Vagina (tissue), 2 donors: ENCODE measurements at regions not wholly inside any gene's neighbourhood (a gene's known extent, or its start where the extent isn't known, plus 50 kb on each side); places are given as distances from the start of the nearest gene placed in this dataset.

Experiments used
- DNase-seq, 2 donors: peaks; one replicate each; pipeline ENCODE4 v3.0.0-alpha.2; 2017; ENCODE audit errors: extremely low spot score in 2 of 2
- H3K27ac ChIP-seq: fragments of 200-600 bp; sonication (generic); one replicate; pipeline ENCODE4 v1.5.1; 2019
- H3K27me3 ChIP-seq: fragments of 200-600 bp; sonication (generic); one replicate; pipeline ENCODE4 v1.5.1; 2019
- H3K36me3 ChIP-seq, 2 donors: fragments of 200-600 bp; sonication (generic); one replicate each; pipeline ENCODE4 v1.5.1; 2017 to 2019
- H3K4me1 ChIP-seq: fragments of 200-600 bp; sonication (generic); one replicate; pipeline ENCODE4 v1.5.1; 2019
- H3K4me3 ChIP-seq, 2 donors: fragments of 200-600 bp; sonication (generic); 1 replicate in 1 of 2; 2 replicates in 1 of 2; pipeline ENCODE4 v1.5.1; 2016 to 2019
- H3K9me3 ChIP-seq: fragments of 200-600 bp; sonication (generic); one replicate; pipeline ENCODE4 v1.5.1; 2019
- POLR2A ChIP-seq, 2 donors: fragments of 450-650 bp; IDR thresholded peaks; one replicate each; pipeline ENCODE4 v1.6.1; 2017; ENCODE audit warnings: antibody characterized with exemption in 2 of 2, mild to moderate bottlenecking in 2 of 2, moderate library complexity in 2 of 2
- POLR2AphosphoS5 ChIP-seq, 2 donors: sonication (generic); formaldehyde crosslinking; IDR thresholded peaks; one replicate each; pipeline ENCODE4 v1.9.0; 2017; ENCODE audit warnings: antibody characterized with exemption in 2 of 2, mild to moderate bottlenecking in 2 of 2, low read depth in 1 of 2; ENCODE audit not compliant: insufficient read depth in 1 of 2
- intact Hi-C: fragments of 100-400 bp; cut with DNase I; formaldehyde crosslinking; loops from one replicate; pipeline ENCODE4 v1.15.1; 2023
- TF ChIP-seq, protein P1 (sequence below), 3 experiments: fragments of 450-650 bp in 2 of 3; fragments of 200-600 bp in 1 of 3; sonication (generic) in 1 of 3; IDR thresholded peaks; one replicate each; pipeline ENCODE4 v1.5.1; 2017 to 2019; ENCODE audit warnings: antibody characterized with exemption in 3 of 3, mild to moderate bottlenecking in 2 of 3, moderate library complexity in 2 of 3

DNA sequence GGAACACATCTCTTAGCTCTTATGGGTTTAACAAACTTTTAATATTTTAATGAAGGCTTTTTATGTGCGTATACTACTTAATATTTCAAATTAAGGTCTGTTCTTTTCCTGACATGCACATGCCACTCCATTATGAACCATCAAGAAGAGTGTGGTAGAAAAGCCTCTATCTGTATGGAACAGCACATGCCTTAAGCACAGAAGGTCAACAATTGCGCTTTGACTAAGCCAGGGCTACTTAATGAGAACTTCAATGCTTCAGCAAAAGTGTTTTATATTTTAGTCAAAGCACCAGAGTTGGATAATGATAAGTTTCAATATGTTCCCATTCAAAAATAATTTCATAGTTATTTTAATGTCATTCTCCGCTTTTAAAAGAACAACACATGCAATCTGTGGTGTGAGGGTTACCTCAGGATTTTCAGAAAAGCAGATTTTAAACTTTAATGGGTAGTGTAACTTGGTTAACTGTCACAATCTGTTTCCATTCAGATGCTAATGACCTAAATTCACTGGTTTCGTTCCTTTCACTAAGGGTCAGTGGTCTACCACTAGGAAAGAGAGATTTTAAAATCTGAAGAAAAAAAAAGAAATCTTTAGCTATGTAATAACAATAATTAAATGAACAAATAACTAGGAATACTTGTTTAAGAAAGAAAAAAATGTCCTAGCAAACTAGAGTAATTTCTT, 193.4 kb upstream of the NOVA1 start:
- Histone ChIP-seq H3K27me3 (no peaks in the 10 kb centered on the region), H3K27ac (no peak overlapping the region), H3K9me3 (no peaks in the 10 kb centered on the region), H3K4me3 (no peak overlapping the region), H3K4me1 (no peaks in the 10 kb centered on the region), H3K36me3 (no peaks in the 10 kb centered on the region)
- intact Hi-C loops, result no loop called here
- no peak for DNase-seq
- TF ChIP-seq, protein P1, sequence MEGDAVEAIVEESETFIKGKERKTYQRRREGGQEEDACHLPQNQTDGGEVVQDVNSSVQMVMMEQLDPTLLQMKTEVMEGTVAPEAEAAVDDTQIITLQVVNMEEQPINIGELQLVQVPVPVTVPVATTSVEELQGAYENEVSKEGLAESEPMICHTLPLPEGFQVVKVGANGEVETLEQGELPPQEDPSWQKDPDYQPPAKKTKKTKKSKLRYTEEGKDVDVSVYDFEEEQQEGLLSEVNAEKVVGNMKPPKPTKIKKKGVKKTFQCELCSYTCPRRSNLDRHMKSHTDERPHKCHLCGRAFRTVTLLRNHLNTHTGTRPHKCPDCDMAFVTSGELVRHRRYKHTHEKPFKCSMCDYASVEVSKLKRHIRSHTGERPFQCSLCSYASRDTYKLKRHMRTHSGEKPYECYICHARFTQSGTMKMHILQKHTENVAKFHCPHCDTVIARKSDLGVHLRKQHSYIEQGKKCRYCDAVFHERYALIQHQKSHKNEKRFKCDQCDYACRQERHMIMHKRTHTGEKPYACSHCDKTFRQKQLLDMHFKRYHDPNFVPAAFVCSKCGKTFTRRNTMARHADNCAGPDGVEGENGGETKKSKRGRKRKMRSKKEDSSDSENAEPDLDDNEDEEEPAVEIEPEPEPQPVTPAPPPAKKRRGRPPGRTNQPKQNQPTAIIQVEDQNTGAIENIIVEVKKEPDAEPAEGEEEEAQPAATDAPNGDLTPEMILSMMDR (IDR thresholded peaks at IDR 0.05), result no peak
- TF ChIP-seq POLR2A (IDR thresholded peaks at IDR 0.05) (no peak), POLR2AphosphoS5 (IDR thresholded peaks at IDR 0.05; ENCODE audit: insufficient read depth in 1 of 2, low read depth in 1 of 2) (no peak)

DNA sequence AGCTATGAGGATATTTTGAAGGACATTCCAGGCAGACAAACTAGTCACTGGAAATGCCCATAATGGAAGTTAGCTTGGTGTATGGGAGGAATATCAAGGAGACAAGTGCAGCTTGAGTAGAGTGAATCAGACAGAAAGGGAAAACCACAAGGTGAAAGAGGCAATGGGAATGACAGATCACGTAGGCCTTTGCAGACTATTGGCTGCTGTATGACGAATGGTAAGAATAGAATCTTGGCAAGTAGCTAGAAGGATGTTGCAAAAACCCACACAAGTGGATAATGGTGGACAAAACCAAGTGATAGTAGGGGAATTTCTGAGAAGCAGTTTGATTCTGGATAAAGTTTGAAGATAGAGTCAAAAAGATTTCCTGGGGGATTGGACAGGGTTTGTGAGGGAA, 196.9 kb upstream of the NOVA1 start:
- no peaks in the 10 kb centered on the region for H3K9me3 ChIP-seq
- intact Hi-C loops, result no loop called here
- H3K27ac ChIP-seq, result no peak overlapping the region
- H3K4me3 ChIP-seq, result no peak overlapping the region
- no peak for DNase-seq
- no peaks in the 10 kb centered on the region for H3K27me3 ChIP-seq
- no peaks in the 10 kb centered on the region for H3K36me3 ChIP-seq
- H3K4me1 ChIP-seq, result no peaks in the 10 kb centered on the region
- TF ChIP-seq POLR2A (IDR thresholded peaks at IDR 0.05), result no peak

DNA sequence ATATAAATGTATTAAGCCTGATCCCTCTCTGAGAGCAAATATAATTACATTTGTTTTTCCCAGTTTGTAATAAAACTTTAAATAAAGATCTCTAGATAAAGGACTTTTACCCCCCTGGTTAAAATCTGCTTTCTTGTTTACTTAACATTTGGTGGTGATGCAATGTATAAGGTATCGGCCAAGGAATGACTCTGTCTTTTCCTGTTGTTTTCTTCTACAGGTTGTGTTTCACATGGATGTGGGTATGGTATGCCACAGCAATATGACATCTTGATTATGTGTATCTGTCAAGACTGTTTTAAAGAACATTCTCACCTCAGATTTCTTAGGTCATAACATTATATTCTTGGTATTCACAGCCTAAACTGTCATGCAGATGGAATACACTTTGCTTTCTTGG, 210.6 kb upstream of the NOVA1 start:
- intact Hi-C loops, result no loop called here

DNA sequence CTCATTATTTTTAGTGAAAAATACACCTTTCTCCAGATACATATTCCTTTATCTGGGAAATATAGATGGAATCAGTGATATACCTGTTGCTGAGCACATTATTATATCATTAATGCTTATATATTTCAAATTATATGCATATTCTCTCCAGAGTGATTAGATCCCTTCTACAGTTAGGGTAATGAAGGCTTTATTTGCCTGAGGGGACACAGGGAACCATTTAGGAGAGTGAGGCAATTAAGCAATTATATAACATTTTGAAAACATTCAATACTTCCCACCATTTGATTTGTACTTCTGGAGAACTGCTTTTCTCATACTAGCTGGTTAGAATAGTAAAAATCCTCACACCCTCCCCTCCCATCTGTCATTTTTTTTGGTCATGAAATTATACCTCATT, 212.8 kb upstream of the NOVA1 start:
- Histone ChIP-seq H3K9me3 (no peaks in the 10 kb centered on the region), H3K4me3 (no peak overlapping the region), H3K4me1 (no peaks in the 10 kb centered on the region), H3K27me3 (no peaks in the 10 kb centered on the region), H3K27ac (no peak overlapping the region), H3K36me3 (no peaks in the 10 kb centered on the region)
- intact Hi-C loops, result no loop called here
- DNase-seq, result no peak
- TF ChIP-seq POLR2AphosphoS5 (IDR thresholded peaks at IDR 0.05; ENCODE audit: insufficient read depth in 1 of 2, low read depth in 1 of 2) (no peak), POLR2A (IDR thresholded peaks at IDR 0.05) (no peak)
- TF ChIP-seq, protein P1 (IDR thresholded peaks at IDR 0.05), result no peak

More for the DNA sequence above, 210.6 kb upstream of the NOVA1 start:
- Histone ChIP-seq H3K27ac (no peak overlapping the region), H3K36me3 (no peaks in the 10 kb centered on the region), H3K9me3 (no peaks in the 10 kb centered on the region), H3K27me3 (no peaks in the 10 kb centered on the region), H3K4me3 (no peak overlapping the region), H3K4me1 (no peaks in the 10 kb centered on the region)
- DNase-seq, result no peak
- TF ChIP-seq, protein P1 (IDR thresholded peaks at IDR 0.05), result no peak
- TF ChIP-seq POLR2AphosphoS5 (IDR thresholded peaks at IDR 0.05; ENCODE audit: insufficient read depth in 1 of 2, low read depth in 1 of 2) (no peak), POLR2A (IDR thresholded peaks at IDR 0.05) (no peak)

DNA sequence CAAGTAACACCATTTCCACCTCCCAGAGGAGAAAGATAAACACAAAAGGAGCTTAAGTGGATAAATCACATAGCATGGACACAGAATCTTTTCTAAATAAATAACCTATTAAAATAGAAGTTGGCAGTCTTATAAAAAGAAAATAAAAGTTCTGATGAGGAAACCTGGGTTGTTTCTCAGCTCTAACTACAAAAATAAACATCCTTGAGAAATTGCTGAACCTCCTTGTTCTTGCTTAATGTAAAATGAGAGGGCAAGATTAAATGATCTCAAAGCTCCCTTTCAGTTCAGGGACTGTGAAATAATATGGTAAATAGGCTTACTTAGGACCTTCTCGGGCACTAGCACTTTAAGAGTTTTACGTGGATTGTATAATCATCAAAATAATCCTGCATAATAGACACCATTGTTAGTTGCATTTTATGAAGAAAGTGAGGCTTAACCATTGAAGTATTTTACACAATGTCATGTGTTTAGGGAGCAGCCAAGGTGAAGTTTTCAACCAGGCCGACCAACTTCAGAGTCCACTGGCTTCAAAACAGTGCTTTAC, 214.0 kb upstream of the NOVA1 start:
- Histone ChIP-seq H3K36me3 (no peaks in the 10 kb centered on the region), H3K27me3 (no peaks in the 10 kb centered on the region), H3K9me3 (no peaks in the 10 kb centered on the region), H3K27ac (no peak overlapping the region), H3K4me1 (no peaks in the 10 kb centered on the region), H3K4me3 (no peak overlapping the region)
- DNase-seq, result no peak
- TF ChIP-seq, protein P1 (IDR thresholded peaks at IDR 0.05), result no peak
- no peak for TF ChIP-seq POLR2A (IDR thresholded peaks at IDR 0.05)
- TF ChIP-seq POLR2AphosphoS5 (IDR thresholded peaks at IDR 0.05; ENCODE audit: insufficient read depth in 1 of 2, low read depth in 1 of 2), result no peak
- intact Hi-C loops, result no loop called here
